Stromal cell of bone marrow (primary cell): ENCODE measurements at regions not wholly inside any gene's neighbourhood (a gene's known extent, or its start where the extent isn't known, plus 50 kb on each side); places are given as distances from the start of the nearest gene placed in this dataset.

Source experiments
- DNase-seq: peaks from one replicate; pipeline ENCODE4 v3.0.0-alpha.2; 2012; ENCODE audit warnings: low read depth

DNA sequence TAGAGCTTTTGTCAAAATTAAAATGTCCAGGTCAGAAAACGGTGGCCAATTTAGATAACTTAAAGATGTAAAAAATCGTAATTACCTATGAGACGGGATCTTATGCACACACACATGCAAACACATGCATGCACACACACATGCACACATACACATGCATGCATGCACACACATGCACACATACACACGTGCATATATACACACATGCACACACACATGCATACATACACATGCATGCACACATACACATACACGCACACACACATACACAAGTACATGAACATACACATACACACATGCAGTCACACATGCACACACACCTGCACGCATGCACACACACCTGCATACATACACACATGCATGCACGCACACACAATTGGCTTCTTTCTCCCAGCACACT is 362.0 kb downstream of the IRX1 start:
- no peak for DNase-seq

DNA sequence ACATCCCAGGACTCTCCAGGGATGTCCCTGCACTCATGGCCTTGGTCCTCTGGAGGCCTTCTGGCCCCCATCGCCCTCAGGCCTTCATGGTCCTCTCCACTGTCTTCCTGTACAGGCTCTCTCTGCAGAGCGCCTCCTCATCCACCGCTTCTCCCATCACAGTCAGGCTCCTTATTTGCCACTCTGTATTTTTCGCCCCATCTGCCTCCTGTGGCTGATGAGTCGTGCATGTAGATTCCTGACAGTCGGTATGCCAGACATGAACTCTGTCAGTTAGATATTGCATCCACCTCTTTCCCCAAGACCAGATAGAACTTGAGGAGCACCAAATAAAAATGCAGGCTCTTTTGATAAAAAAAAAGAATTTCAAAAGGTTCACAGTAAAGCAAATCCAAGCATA is 362.8 kb downstream of the IRX1 start:
- DNase-seq, result no peak

DNA sequence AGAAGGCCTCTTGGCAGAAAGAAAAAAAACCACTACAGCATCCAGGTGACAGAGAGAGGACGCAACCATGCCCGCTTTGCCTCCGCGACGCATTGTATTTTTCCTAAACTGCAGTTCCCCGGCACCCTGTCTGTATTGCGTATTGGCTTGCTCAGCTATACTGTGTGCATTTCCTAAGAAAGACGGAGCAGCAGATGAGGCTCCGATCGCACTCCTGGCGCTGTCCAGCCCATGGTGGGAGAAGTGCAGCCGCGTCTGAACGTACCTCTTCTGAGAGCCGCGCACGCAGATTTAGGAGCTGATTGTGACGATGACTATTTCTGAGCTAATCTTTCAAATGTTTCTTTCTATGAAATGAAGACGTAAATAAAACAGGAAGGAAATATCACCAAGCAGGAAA is 366.5 kb downstream of the IRX1 start:
- no peak for DNase-seq

DNA sequence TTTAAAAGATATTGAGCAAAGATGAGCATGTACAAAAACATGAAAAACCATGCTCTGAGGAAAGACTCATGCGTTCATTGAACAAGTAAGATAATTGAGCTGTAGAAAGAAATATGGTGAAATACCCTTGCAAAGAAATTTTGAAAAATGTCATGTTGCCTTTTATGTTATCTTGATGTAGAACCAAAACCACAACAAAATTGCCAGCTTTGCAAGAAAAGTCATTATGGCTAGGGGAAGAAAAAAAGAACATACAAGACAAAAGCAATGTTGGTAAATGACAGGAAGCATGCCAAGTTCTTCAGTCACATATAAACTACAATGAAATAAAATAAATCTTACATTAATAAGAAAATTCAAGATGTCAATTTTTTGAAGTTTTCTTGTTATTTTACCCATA is 368.0 kb downstream of the IRX1 start:
- no peak for DNase-seq

DNA sequence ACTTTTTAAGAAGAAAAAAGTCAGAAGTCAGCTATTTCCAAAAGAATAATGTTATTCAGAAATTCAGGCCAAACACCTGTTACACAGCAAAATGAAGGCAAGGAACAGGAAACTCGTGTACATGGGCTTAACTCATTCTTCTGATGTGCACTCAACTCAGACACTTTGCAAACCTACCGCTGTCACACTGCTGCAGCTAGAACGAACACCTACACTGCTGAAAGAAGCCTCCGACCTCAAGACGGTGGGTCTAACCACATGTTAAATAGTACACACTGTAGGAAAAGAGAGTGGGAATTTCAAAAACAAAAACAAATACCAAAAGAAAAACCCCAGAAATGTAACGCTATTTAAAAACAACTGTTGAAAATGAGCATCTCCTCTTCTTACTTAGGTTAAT is 384.5 kb downstream of the IRX1 start:
- no peak for DNase-seq

DNA sequence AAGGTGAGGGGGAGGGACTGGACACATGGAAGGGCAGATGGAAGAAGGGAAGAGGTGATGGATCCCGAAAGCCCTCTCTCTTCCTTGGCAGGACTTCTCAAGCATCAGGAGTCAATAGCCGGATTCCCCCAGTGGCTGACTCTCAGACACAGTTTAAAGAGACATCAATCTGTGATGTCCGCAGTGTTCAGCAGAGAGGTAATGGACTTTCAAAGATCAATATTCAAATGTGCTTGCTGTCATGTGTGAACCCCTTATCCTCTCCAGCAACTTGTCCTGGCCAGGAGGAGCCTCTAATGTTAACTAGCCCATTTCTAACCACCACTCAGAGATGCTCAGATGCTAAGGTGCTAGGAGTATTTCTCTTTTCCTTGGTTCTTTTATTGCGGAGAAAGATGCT is 392.2 kb downstream of the IRX1 start:
- no peak for DNase-seq

DNA sequence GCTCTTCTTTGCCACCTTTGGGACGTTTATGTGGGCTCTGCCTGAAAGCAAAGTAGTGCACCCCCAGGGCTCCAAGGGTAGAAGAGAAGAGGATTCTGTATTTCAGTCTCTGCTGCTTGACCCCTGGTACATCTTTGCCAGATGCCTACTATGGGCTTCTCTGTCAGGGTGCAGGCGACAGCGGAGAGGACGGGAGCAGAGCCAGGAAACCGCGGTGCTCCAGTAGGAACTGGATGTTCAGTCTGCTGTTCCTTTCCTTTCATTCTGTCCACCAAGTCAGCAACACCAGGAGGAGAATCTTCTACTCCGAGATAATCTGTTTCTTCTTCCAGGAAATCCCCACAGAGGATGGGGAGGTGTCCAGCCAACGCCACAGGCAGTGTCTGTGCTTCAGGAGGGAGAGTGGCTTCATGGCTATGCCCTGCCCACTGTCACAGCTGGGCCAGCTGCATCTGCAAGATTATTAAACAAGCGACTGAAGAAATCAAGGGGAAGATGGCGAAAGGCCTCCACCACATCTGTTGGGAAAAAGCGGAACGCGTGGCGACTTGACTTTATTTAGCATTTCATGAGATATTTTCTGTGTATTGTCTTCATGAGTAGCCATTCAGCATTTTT is 398.3 kb downstream of the IRX1 start:
- DNase-seq, result no peak

DNA sequence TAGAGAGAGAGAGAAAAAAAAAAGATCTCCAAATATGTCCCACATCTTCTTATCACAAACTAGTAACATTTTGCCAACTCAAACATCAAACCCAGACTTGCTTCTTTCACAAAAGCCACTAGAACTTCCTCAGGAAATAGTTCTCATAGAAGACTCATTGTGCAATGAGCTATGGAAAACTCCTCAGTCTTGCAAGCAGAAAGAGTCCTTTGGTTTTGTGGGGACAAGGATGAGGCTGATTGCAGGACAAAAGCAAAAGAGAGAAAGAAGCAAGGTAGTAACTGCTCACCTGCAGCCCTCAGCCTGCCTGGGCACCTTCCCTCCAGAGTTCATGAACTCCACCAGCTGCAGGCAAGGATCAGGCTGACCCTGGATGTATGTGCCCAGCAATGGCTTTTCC is 399.0 kb downstream of the IRX1 start:
- no peak for DNase-seq

DNA sequence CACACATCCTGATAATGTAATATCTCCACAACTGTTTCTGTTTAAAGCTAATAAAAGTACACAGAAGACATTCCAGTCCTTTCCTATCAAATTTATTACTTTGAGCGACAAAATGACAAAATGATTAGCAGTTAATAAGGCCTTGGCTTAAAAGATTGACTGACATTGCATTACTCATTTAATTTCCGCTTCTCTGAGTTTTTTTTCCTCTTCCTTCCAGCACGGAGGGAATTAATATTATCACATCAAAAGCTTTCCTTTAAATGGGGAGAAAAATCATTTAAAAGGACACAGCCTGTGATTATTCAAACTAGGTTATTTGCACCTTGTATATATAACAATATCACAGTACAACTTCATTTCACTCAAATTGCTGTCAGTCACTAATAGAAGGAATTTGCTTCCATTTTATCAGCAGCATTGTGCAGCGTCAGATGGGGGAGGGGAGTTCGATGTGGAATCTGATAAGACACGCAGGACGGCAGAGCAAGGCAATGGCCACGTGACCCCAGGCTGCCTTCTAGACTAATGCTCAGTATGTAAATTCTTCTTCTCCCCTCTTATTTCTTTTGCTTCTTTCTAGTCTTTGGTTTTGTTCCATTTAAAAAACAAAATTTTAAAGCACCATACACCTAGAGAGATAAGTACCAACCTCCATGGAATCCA is 400.5 kb downstream of the IRX1 start:
- no peak for DNase-seq

DNA sequence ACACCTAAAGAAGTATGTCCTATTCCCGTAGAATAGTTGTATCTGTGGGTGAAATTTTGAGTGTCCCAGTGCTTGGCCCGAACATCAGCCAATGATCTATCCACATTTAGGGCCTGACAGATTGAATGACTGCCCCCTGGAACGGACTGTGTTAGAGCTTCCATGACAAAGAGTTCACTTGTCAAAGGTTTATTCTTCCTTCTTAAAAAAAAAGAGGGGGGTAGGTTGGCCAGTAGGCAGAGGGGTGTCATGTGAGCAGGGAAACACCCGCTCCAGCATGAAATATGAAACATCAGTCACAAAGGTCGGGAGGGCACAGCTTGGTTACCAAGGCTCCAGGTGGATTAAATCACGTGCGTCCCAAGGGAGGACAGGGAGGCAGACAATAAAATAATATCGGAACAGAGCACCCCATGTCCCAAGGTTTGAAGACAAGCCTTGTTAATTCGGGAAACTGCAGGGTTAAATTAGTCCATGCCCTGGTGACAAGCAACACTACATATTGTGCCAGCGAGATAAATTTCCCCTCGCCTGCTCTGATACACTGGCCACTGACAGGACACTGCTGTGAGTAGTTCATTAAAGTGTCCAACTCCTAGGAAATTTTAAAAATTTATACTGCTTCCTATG is 401.2 kb downstream of the IRX1 start:
- no peak for DNase-seq

DNA sequence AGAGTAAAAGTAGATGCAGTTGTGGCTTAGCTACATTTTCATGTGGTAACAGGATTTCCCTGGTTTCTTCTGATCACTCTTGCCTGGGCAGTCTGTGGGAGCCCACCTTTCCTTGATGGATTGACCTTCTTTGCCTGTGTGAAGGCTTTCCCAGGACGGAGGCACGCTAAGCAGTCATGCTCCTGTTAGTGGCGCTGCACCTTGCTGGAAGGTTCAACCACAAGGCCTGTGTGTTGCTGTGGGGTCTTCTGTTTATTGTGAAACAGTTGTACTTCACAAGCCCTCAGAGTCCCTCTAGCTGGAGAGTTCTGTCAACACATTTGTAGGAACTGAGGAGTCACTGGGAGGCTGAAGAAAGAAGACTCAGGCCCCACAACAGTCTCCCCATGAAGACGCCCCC is 402.0 kb downstream of the IRX1 start:
- DNase-seq, result no peak

DNA sequence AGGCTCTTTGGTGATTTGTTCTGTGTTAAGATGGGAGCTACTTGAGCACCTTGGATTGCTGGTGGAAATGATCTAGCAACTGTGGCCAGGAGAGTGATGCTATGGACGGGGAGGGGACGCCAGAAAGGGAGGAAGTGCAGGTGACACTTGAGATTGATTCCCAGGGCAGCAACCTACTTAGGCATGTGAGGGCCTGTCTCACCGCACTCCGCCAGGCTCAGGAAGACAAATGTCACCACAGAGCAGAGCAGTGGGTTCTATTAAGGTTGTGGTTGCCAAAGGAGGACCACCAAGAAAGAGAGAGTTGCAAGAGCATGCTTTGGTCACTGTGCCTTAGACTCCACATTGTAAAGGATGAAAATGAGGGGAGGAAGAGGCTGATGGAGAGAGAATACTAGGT is 404.3 kb downstream of the IRX1 start:
- no peak for DNase-seq

DNA sequence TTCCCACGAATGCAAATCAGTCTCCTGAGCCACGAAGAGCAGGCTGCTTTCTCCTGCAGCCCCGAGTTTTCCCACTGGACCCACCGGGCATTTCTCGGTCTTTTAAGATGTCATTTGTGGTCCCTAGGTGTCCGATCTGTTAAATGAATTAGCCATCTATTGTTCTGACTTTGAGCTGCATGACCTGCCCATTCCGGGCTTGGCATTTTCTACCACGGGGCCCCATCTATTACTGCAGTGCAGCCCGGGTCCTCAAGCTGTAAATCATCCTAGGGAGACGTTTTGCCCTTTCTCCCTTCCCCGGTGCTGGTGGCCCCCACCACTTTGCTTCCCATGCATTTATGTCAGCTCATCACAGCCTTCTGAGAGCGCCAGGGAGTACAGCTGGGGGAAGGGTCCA is 405.4 kb downstream of the IRX1 start:
- no peak for DNase-seq

DNA sequence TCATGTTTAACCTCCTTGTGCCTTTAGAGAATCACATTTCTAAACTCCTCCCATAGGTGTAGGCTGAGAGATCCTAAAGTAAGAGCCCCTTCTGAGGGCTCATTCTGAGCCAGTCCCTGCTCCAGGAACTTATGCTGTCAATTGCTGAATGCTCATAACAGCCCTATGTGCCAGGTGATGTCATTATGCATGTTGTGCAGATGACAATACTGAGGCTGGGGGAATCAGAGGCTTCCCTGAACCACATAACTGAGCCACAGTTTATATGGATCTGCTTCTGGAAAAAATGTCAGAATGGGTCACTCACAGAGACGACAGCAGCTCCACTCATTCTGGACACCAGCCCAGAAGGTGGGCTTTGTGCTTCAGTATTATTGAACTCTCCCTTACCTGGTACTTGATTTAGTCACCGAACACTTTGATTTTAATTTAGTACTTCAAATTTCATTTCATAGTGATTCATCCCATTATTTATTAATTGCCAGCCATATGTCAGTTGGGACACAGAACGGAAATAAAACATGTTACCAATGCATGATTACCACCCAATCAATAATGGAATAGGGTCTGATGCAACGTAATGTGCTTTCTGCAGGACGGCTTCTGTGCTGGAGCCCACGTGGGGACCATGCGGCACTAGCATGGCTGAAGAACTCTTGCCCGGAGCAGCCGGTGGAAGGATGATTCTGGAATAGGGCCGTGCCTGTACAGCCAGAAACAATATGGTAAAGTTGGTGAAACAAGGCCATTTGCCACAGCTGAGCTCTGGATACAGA is 406.3 kb downstream of the IRX1 start:
- DNase-seq, result no peak

DNA sequence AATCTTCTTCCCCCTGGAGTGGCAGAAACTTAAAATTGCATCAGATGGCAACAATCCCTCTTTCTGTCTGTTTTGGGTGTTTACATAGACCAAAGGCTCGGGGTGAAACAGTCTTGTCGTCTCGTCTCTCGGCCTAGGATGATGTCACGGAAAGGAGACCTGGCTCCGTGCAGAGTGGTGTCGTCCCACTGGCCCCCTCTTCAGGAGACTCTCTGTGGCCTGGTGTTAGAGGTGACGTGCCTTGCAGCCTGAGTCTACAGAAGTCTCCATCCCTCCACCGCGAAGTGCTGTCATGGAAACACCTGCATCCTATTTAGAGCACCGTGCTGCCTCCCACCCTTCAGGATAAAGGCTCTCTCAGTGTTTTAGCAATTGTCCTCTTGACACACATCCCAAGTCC is 409.7 kb downstream of the IRX1 start:
- DNase-seq, result no peak

DNA sequence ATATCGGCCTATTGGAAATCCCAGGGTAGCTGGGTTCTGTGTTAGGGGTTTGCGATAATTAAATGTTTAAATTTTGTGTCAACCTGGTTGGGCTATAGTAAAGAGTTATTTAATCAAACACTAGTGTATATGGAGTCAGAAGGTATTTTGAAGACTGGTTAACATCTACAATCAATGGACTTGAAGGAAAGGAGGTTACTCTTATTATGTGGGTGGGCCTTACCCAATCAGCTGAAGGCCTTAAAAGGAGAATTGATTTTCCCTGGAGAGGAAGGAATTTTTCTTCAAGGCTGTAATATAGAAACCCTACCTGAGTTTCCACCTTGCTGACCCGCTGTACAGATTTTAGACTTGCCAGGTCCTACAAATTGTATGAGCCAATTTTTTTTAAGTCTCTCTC is 411.4 kb downstream of the IRX1 start:
- no peak for DNase-seq

DNA sequence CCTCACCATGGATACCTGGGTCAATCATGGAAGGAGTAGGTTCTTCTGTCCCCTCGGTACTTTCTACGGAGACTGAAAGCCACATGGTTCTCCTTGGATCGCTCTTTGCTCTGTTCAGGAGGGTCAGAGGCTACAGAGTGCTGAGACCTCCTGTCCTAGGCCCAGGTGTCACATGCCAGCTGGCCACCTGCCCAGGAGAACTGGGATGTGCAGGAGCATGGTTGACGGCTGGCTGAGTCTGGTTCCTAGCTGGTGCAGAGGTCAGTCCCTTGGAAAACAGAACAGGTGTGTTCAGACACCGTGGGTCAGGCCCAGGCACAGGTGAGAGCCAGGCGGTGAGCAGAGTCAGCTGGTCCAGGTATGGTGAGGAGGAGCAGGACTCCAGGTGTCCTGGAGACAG is 416.3 kb downstream of the IRX1 start:
- DNase-seq, result no peak

DNA sequence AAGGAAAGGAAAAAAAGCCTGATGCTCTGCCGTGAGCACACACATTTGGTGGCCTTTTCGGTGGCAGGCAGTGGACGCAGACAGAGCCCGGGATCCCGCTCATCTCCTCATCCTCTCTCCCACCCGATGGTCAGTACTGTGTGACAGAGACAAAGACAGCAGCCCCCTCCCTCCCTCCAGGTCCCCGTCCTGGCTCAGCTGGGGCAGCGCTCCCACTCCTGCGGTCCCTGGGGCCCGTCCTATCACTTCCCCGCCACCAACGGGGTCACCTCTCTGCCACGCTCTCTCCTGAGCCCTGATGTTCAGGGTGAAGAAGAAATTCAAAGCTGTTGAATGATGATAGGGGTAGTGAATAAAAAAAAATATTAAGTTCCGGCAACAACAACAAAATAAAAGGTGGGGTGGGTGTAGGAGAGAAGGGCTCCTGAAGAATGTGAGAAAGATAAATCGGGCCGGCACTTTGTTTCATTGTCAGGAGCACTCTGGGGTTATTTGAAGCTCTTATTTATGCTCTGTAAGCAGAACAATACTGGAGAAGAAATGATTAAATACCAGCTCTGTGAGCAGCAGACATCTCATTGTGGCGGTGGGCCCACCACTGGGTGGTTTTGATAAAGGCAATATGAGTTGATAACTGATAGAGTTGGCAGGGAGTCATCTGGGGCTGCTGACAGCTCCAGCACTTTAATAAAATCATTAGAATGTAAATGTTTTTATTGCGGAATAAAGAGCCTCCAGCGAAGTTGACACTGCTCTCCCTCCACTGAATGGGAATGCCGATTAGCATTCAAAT is 417.7 kb downstream of the IRX1 start:
- no peak for DNase-seq

DNA sequence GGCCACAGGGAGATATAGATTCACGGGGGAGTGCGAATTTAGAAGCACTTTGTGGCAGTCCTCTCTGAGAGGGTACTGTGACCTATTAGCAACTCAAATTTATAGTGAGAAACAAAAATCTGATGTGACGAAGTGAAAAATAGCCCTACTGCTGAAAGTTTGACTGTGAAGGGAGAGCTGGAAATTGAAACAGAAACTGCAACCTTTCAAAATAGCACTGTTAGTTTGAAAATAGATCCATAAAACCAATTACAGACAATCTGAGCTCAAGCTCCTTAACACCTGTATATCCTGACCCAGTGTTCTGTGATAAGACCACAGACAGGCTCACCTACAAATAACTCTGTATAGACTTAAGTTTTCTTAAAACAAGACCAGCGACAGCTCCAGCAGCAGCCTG is 420.1 kb downstream of the IRX1 start:
- no peak for DNase-seq

DNA sequence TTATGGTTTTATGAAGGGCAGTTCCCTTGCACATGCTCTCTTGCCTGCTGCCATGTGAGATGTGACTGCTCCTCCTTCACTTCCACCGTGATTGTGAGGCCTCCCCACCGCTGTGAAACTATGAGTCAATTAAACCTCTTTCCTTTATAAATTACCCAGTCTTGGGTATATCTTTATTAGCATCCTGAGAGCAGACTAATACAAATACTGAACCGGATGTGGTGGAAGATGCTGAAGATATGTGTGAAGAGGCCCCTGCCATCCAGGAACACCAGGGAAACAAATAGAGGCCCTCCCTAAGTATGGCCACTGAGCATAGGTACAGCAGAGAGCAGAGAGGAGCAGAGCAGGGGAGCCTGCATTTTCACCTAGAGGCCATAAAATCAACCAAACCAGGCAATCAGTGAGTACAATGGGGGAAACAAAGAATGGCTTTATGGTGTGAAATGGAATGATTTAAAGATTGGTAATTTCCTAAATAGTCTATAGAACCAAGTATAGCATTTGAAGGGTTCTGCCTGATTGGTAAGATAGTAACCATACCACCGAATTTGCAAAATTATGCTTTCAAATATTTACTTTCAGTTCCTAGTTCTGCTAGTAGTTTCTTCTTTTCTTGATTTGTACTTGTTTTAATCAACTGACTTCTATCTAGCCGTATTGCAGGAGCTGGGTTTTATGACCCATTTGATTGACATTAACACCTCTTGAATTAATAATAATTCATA is 421.6 kb downstream of the IRX1 start:
- DNase-seq, result no peak

DNA sequence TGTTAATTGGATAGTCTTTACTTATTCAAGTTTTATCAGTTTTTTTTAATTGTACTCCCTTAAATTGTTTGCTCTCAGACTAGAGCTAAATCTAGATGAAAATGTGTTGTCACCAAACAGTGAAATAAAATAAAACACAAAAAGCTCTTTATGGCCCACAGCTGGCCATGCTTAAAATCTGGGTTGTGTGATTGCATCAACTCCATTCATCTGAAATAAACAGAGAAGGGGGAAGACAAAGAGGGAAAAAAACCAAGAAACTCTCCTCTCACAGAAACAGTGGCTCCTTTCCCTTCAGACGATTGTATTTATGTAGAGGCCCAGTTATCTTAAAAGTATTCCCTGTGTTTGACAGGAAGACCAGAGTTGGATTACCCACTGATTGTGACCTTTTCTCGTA is 422.4 kb downstream of the IRX1 start:
- DNase-seq, result no peak
